ENCODE measurements at regions not wholly inside any gene's neighbourhood (a gene's known extent, or its start where the extent isn't known, plus 50 kb on each side); places are given as distances from the start of the nearest gene placed in this dataset.

DNA sequence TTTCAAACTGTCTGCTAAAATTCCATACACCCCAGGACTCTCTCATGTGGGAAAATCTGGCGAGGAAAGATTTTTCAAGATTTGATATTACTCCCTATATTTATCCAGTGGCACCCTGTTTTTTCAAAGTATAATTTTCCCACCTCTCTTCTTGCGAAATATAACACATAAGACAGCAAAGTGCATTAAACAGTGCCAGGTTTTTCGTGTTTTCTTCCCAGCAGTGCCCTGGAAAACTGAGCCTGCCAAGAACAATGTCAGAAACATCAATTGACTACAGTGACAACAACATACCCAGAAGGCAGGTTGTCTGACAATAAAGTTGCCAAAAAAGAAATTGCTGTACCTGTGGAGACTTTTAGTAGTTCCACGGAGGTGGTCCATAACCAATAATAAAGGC is 545.0 kb upstream of the ZNF608 start:
- H3K9me3 ChIP-seq (ENCODE audit: control insufficient read depth in 2 of 2, low read length in 2 of 2), result no peaks in the 10 kb centered on the region
- no peak overlapping the region for H3K4me3 Mint-ChIP-seq
- no peak overlapping the region for H3K27ac ChIP-seq (ENCODE audit: insufficient read depth, low read length, poor library complexity, severe bottlenecking)
- no peaks in the 10 kb centered on the region for H3K4me1 ChIP-seq (ENCODE audit: control insufficient read depth, insufficient read depth, low read length, poor library complexity, severe bottlenecking)
- H3K4me3 ChIP-seq (ENCODE audit: low read depth, low read length), result no peak overlapping the region
- H3K36me3 Mint-ChIP-seq, result no peaks in the 10 kb centered on the region
- ATAC-seq (ENCODE audit: low read depth in 2 of 2), result no peak
- no peaks in the 10 kb centered on the region for H3K27me3 ChIP-seq (ENCODE audit: control insufficient read depth, insufficient read depth, low read length)
- no peaks in the 10 kb centered on the region for H3K36me3 ChIP-seq (ENCODE audit: control insufficient read depth, insufficient read depth, low read length)
- H3K27me3 Mint-ChIP-seq, result no peaks in the 10 kb centered on the region
- H3K9me3 Mint-ChIP-seq, result peaks cover 0 to 4% (median 0%) of the 10 kb centered on the region in 7 donors
- no peak for DNase-seq
- no peak overlapping the region for H3K27ac Mint-ChIP-seq
- no peaks in the 10 kb centered on the region for H3K4me1 Mint-ChIP-seq

DNA sequence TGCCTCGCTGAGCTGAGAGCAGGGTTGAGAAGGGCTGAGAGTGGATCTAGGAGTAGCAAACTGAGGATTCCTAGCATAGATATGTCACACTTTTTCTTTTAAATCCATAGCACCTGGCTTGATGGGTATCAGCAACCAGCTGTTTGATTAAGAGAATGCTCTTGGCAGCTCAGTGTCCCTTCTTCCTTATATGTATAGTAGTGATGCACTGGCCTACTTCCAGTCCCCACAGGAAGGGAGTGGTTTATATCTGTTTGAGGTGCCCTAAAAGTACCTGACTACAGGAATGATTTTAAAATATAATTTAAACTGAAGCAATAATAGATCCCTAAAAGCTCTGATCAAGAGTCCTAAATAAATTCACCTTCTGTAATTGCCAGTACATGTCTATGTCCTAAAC is 546.8 kb upstream of the ZNF608 start:
- Histone ChIP-seq H3K9me3 (ENCODE audit: control insufficient read depth in 2 of 2, low read length in 2 of 2) (no peaks in the 10 kb centered on the region), H3K27me3 (ENCODE audit: control insufficient read depth, insufficient read depth, low read length) (no peaks in the 10 kb centered on the region), H3K36me3 (ENCODE audit: control insufficient read depth, insufficient read depth, low read length) (no peaks in the 10 kb centered on the region), H3K4me1 (ENCODE audit: control insufficient read depth, insufficient read depth, low read length, poor library complexity, severe bottlenecking) (no peaks in the 10 kb centered on the region), H3K4me3 (ENCODE audit: low read depth, low read length) (no peak overlapping the region), H3K27ac (ENCODE audit: insufficient read depth, low read length, poor library complexity, severe bottlenecking) (no peak overlapping the region)
- ATAC-seq (ENCODE audit: low read depth in 2 of 2), result no peak
- no peak overlapping the region for H3K27ac Mint-ChIP-seq
- H3K4me3 Mint-ChIP-seq, result no peak overlapping the region
- no peaks in the 10 kb centered on the region for H3K27me3 Mint-ChIP-seq
- no peaks in the 10 kb centered on the region for H3K36me3 Mint-ChIP-seq
- H3K9me3 Mint-ChIP-seq, result peaks cover 0 to 11% (median 2%) of the 10 kb centered on the region in 7 donors
- DNase-seq, result no peak
- H3K4me1 Mint-ChIP-seq, result no peaks in the 10 kb centered on the region

DNA sequence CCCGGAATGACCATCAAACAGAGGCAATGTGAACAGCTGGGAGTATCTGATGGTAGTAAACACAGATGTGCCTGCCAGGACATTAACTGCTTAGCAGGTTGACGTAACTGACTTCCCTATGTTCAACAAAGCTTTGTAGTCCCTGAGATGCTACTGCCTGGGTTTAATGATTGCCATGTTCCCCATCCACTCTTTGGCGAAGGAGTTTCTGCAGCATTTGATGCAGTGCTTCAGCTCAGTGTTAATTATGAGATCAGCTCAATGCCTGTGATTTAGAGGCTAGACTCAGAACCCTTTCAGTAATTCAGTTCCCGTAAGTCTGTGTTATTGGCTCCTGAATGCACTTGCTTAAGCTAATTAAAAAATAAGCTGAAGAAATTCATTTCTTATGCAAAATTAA is 547.3 kb upstream of the ZNF608 start:
- H3K36me3 Mint-ChIP-seq, result no peaks in the 10 kb centered on the region

DNA sequence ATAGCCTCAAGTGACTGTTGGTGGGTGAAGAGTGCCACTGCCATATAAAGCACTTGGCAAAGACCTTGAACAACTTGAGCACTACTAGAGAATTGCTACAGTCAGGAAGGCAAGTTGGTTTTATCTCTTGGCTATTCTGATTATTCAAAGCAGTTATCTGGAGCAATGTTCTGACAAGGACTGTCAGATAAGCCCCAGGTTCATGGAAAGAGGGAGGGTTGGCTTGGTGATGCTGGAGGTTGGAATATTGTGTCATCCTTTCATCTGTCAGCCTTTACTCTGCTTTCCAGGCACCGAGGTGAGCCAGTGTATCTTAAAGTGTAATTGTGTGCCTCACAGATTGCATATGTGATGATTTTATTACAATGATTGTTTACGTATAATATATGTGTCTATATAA is 548.4 kb upstream of the ZNF608 start:
- Histone ChIP-seq H3K36me3 (ENCODE audit: control insufficient read depth, insufficient read depth, low read length) (no peaks in the 10 kb centered on the region), H3K4me1 (ENCODE audit: control insufficient read depth, insufficient read depth, low read length, poor library complexity, severe bottlenecking) (no peaks in the 10 kb centered on the region), H3K9me3 (ENCODE audit: control insufficient read depth in 2 of 2, low read length in 2 of 2) (no peaks in the 10 kb centered on the region), H3K4me3 (ENCODE audit: low read depth, low read length) (no peak overlapping the region), H3K27me3 (ENCODE audit: control insufficient read depth, insufficient read depth, low read length) (no peaks in the 10 kb centered on the region), H3K27ac (ENCODE audit: insufficient read depth, low read length, poor library complexity, severe bottlenecking) (no peak overlapping the region)
- H3K9me3 Mint-ChIP-seq, result peaks cover 0 to 7% (median 2%) of the 10 kb centered on the region in 7 donors
- ATAC-seq (ENCODE audit: low read depth in 2 of 2), result no peak
- H3K4me1 Mint-ChIP-seq, result no peaks in the 10 kb centered on the region
- H3K27me3 Mint-ChIP-seq, result no peaks in the 10 kb centered on the region
- no peak for DNase-seq
- H3K4me3 Mint-ChIP-seq, result no peak overlapping the region
- no peaks in the 10 kb centered on the region for H3K36me3 Mint-ChIP-seq
- no peak overlapping the region for H3K27ac Mint-ChIP-seq

More for the DNA sequence above, 547.3 kb upstream of the ZNF608 start:
- no peak for DNase-seq
- Mint-ChIP-seq H3K4me1 (no peaks in the 10 kb centered on the region), H3K27me3 (no peaks in the 10 kb centered on the region), H3K4me3 (no peak overlapping the region), H3K9me3 (peaks cover 0 to 9% (median 2%) of the 10 kb centered on the region in 7 donors), H3K27ac (no peak overlapping the region)
- no peaks in the 10 kb centered on the region for H3K27me3 ChIP-seq (ENCODE audit: control insufficient read depth, insufficient read depth, low read length)
- H3K36me3 ChIP-seq (ENCODE audit: control insufficient read depth, insufficient read depth, low read length), result no peaks in the 10 kb centered on the region
- H3K9me3 ChIP-seq (ENCODE audit: control insufficient read depth in 2 of 2, low read length in 2 of 2), result no peaks in the 10 kb centered on the region
- H3K27ac ChIP-seq (ENCODE audit: insufficient read depth, low read length, poor library complexity, severe bottlenecking), result no peak overlapping the region
- H3K4me1 ChIP-seq (ENCODE audit: control insufficient read depth, insufficient read depth, low read length, poor library complexity, severe bottlenecking), result no peaks in the 10 kb centered on the region
- no peak overlapping the region for H3K4me3 ChIP-seq (ENCODE audit: low read depth, low read length)
- no peak for ATAC-seq (ENCODE audit: low read depth in 2 of 2)

DNA sequence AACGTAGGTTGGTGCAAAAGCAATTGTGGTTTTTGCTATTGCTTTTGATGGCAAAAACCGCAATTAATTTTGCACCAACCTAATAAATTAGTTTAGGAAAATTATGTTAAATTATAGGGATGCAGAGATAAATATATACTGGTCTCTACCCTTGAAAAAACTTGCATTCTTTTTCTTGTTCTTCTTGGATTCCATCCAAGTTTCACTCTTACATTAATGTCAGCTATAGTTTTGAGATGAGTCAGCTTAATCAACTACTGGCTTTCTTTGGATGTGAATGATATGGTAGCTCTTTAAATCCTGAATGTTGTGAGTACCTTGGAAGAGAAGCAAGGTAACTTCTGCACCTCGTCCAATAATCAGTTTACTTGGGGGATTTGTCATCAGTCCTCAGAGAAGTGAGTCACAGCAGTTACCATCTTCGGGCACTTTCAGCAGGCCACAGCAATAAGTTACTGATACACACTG is 549.0 kb upstream of the ZNF608 start:
- Histone ChIP-seq H3K9me3 (ENCODE audit: control insufficient read depth in 2 of 2, low read length in 2 of 2) (no peaks in the 10 kb centered on the region), H3K27me3 (ENCODE audit: control insufficient read depth, insufficient read depth, low read length) (no peaks in the 10 kb centered on the region), H3K4me3 (ENCODE audit: low read depth, low read length) (no peak overlapping the region), H3K4me1 (ENCODE audit: control insufficient read depth, insufficient read depth, low read length, poor library complexity, severe bottlenecking) (no peaks in the 10 kb centered on the region), H3K27ac (ENCODE audit: insufficient read depth, low read length, poor library complexity, severe bottlenecking) (no peak overlapping the region), H3K36me3 (ENCODE audit: control insufficient read depth, insufficient read depth, low read length) (no peaks in the 10 kb centered on the region)
- no peaks in the 10 kb centered on the region for H3K4me1 Mint-ChIP-seq
- no peak overlapping the region for H3K4me3 Mint-ChIP-seq
- no peaks in the 10 kb centered on the region for H3K36me3 Mint-ChIP-seq
- H3K27me3 Mint-ChIP-seq, result no peaks in the 10 kb centered on the region
- DNase-seq (no peak), ATAC-seq (ENCODE audit: low read depth in 2 of 2) (no peak)
- H3K27ac Mint-ChIP-seq, result no peak overlapping the region
- H3K9me3 Mint-ChIP-seq, result peaks cover 0 to 7% (median 2%) of the 10 kb centered on the region in 7 donors

DNA sequence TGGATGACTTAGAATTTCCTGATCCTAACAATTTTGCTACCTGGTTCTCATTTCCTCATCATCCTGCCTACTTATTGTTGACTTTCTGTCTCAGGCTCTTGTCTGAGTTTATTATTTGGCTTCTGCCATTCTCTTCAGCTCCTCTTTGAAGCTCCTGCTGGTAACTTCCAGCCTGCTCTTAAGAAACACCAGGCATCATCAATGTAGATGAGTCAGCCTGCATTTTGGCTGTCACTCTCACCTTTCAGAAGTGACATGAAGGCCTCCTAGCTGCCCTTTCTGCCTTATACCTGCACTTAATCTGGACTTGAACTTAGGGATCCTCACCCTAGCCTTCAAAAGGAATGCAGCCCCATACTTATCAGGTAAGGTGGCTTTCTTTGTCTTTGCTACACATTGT is 551.8 kb upstream of the ZNF608 start:
- no peaks in the 10 kb centered on the region for H3K36me3 Mint-ChIP-seq
- H3K27ac Mint-ChIP-seq, result peak overlapping the region in 1 of 3 donors; percentile 26
- ATAC-seq (ENCODE audit: low read depth in 2 of 2) (no peak), DNase-seq (no peak)
- no peaks in the 10 kb centered on the region for H3K27me3 ChIP-seq (ENCODE audit: control insufficient read depth, insufficient read depth, low read length)
- H3K4me1 Mint-ChIP-seq, result no peaks in the 10 kb centered on the region
- no peaks in the 10 kb centered on the region for H3K36me3 ChIP-seq (ENCODE audit: control insufficient read depth, insufficient read depth, low read length)
- H3K27ac ChIP-seq (ENCODE audit: insufficient read depth, low read length, poor library complexity, severe bottlenecking), result no peak overlapping the region
- no peaks in the 10 kb centered on the region for H3K4me1 ChIP-seq (ENCODE audit: control insufficient read depth, insufficient read depth, low read length, poor library complexity, severe bottlenecking)
- H3K4me3 ChIP-seq (ENCODE audit: low read depth, low read length), result no peak overlapping the region
- no peak overlapping the region for H3K4me3 Mint-ChIP-seq
- H3K9me3 Mint-ChIP-seq, result peaks cover 0 to 7% (median 2%) of the 10 kb centered on the region in 7 donors
- no peaks in the 10 kb centered on the region for H3K27me3 Mint-ChIP-seq
- no peaks in the 10 kb centered on the region for H3K9me3 ChIP-seq (ENCODE audit: control insufficient read depth in 2 of 2, low read length in 2 of 2)

DNA sequence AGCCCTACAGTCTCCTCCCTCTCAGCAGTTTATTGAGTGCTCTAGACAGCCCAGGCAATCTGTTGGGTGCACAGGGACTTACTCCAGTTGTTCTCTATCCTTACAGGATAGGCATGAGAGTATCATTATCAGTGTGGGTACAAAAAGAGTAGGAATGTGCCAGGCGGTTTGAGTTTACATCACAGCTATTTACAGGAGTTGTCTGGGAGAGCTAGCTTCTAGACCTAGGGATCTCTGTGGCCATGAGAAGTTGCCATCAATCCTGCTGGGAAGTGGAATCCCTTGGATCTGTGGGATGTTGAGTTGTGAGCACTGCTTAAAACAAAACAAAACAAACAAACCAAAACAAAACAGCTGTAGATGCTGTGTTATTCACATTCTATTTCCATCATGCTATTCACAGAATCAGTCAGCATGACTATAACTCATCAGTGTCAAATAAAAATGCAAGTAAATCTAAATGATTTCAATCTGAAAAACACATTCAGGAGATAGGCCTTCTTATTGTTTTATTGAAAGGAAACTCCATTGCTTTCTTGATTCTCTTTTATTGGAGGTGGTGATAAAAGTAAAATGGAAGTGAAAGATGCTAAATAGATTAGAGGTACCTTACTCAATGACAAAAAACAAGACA is 552.4 kb upstream of the ZNF608 start:
- no peak overlapping the region for H3K27ac Mint-ChIP-seq
- H3K27me3 Mint-ChIP-seq, result no peaks in the 10 kb centered on the region
- ATAC-seq (ENCODE audit: low read depth in 2 of 2) (no peak), DNase-seq (no peak)
- Histone ChIP-seq H3K36me3 (ENCODE audit: control insufficient read depth, insufficient read depth, low read length) (no peaks in the 10 kb centered on the region), H3K4me1 (ENCODE audit: control insufficient read depth, insufficient read depth, low read length, poor library complexity, severe bottlenecking) (no peaks in the 10 kb centered on the region), H3K9me3 (ENCODE audit: control insufficient read depth in 2 of 2, low read length in 2 of 2) (no peaks in the 10 kb centered on the region), H3K27me3 (ENCODE audit: control insufficient read depth, insufficient read depth, low read length) (no peaks in the 10 kb centered on the region), H3K27ac (ENCODE audit: insufficient read depth, low read length, poor library complexity, severe bottlenecking) (no peak overlapping the region), H3K4me3 (ENCODE audit: low read depth, low read length) (no peak overlapping the region)
- no peak overlapping the region for H3K4me3 Mint-ChIP-seq
- H3K36me3 Mint-ChIP-seq, result no peaks in the 10 kb centered on the region
- H3K4me1 Mint-ChIP-seq, result no peaks in the 10 kb centered on the region
- peaks cover 0 to 7% (median 2%) of the 10 kb centered on the region in 7 donors for H3K9me3 Mint-ChIP-seq

DNA sequence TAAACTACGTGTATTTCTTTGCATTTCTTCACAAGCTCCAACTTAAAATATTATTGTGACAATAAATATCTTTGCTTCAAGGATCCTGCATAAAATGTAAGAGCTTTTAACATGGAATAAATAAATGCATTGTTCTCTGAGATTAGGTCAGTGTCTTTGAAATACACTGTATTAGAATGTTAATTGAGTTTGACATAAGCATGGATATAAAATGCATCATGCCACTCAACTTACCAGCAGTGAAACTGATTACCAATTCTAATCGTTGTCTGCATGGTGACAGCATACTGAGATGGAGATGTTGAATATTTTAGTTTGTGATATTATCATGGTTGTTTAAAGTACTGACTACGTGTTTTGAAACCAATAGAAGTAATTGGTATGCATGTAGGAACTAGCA is 555.3 kb upstream of the ZNF608 start:
- H3K9me3 ChIP-seq (ENCODE audit: control insufficient read depth in 2 of 2, low read length in 2 of 2), result no peaks in the 10 kb centered on the region
- H3K36me3 Mint-ChIP-seq, result no peaks in the 10 kb centered on the region
- ATAC-seq (ENCODE audit: low read depth in 2 of 2) (no peak), DNase-seq (no peak)
- peaks cover 0 to 14% (median 3%) of the 10 kb centered on the region in 7 donors for H3K9me3 Mint-ChIP-seq
- H3K4me1 ChIP-seq (ENCODE audit: control insufficient read depth, insufficient read depth, low read length, poor library complexity, severe bottlenecking), result no peaks in the 10 kb centered on the region
- H3K27ac Mint-ChIP-seq, result no peak overlapping the region
- H3K27me3 ChIP-seq (ENCODE audit: control insufficient read depth, insufficient read depth, low read length), result no peaks in the 10 kb centered on the region
- no peak overlapping the region for H3K4me3 ChIP-seq (ENCODE audit: low read depth, low read length)
- H3K4me3 Mint-ChIP-seq, result no peak overlapping the region
- H3K4me1 Mint-ChIP-seq, result no peaks in the 10 kb centered on the region
- no peaks in the 10 kb centered on the region for H3K36me3 ChIP-seq (ENCODE audit: control insufficient read depth, insufficient read depth, low read length)
- no peaks in the 10 kb centered on the region for H3K27me3 Mint-ChIP-seq
- H3K27ac ChIP-seq (ENCODE audit: insufficient read depth, low read length, poor library complexity, severe bottlenecking), result no peak overlapping the region
